ENCODE measurements at regions not wholly inside any gene's neighbourhood (a gene's known extent, or its start where the extent isn't known, plus 50 kb on each side); places are given as distances from the start of the nearest gene placed in this dataset.

GRCh38 chr5:61625137-61625561, 293.1 kb downstream of the ZSWIM6 start:
- TF ChIP-seq POLR2A (IDR thresholded peaks at IDR 0.05) (no peak), CTCF (IDR thresholded peaks at IDR 0.05) (no peak)
